HCT116 (cell line): ENCODE measurements at regions not wholly inside any gene's neighbourhood (a gene's known extent, or its start where the extent isn't known, plus 50 kb on each side); places are given as distances from the start of the nearest gene placed in this dataset.
"Not testable (repeated sequence)": the region's sequence is repeated elsewhere in the genome, so short reads cannot be mapped to it uniquely, and the experiment has no call there.

Experiments used
- ATAC-seq: fragments of 200-7000 bp; cut with Tn5 transposase; 2 replicates; pipeline ENCODE4 v1.9.1; 2020; ENCODE audit warnings: mild to moderate bottlenecking, moderate library complexity
- BruUV-seq: library from RNA; stranded (reverse); fragments of 400-500 nt; replicated peaks from 2 replicates; lab custom pipeline; 2021; lab: Mats Ljungman, UMichigan
- CTCF ChIA-PET: fragments of 300-600 bp; sonication (Branson Sonifier 250); formaldehyde crosslinking; loops from one replicate; lab custom pipeline; 2021; ENCODE audit warnings: antibody characterized with exemption; lab: Charles Lee
- POLR2A ChIA-PET: fragments of 300-600, 350-600 bp; sonication (Branson Sonifier 250); formaldehyde crosslinking; loops from one replicate; lab custom pipeline; 2021; ENCODE audit warnings: antibody characterized with exemption; lab: Charles Lee
- RAD21 ChIA-PET, 2 experiments: fragments of 300-600 bp; sonication (Branson Sonifier 250); formaldehyde crosslinking; loops; one replicate each; lab custom pipeline; 2023; ENCODE audit warnings: low total read pairs in 2 of 2; ENCODE audit not compliant: uncharacterized antibody in 2 of 2, unreplicated experiment in 2 of 2, low non-redundant PET in 1 of 2; lab: Charles Lee
- DNase-seq: peaks from one replicate; pipeline ENCODE4 v3.0.0-alpha.2; 2010; ENCODE audit warnings: low read depth, low spot score
- H2AFZ ChIP-seq: fragments of 200-600 bp; shearing (Covaris generic), sonication (generic); 2 replicates; pipeline ENCODE4 v1.6.1; 2017; ENCODE audit warnings: low read depth, mixed run types, mixed read lengths, antibody characterized with exemption, low read length; ENCODE audit not compliant: poor library complexity, severe bottlenecking
- H3K27ac ChIP-seq: 2 replicates; pipeline ENCODE4 v1.5.1; 2012; ENCODE audit warnings: low read depth, low read length
- H3K27me3 ChIP-seq: fragments of 200-600 bp; sonication (generic); 2 replicates; pipeline ENCODE4 v1.6.1; 2016; ENCODE audit warnings: mixed run types, low read length, mixed read lengths; ENCODE audit not compliant: insufficient read depth
- H3K36me3 ChIP-seq, 2 experiments: fragments of 200-500 bp in 1 of 2; fragments of 200-600 bp in 1 of 2; sonication (Bioruptor generic) in 1 of 2; sonication (generic) in 1 of 2; 2 replicates each; pipeline versions ENCODE4 v1.5.1 to v1.6.1; 2014 to 2016; ENCODE audit warnings: low read length in 2 of 2, inconsistent platforms in 1 of 2, mixed read lengths in 1 of 2, mixed run types in 1 of 2; ENCODE audit not compliant: insufficient read depth in 2 of 2, control insufficient read depth in 1 of 2
- H3K4me1 ChIP-seq, 2 experiments: fragments of 200-600 bp in 1 of 2; sonication (generic) in 1 of 2; 2 replicates each; pipeline versions ENCODE4 v1.5.1 to v1.6.1; 2012 to 2017; ENCODE audit warnings: low read length in 2 of 2, inconsistent platforms in 1 of 2, mild to moderate bottlenecking in 1 of 2, mixed read lengths in 1 of 2, mixed run types in 1 of 2, moderate library complexity in 1 of 2; ENCODE audit not compliant: insufficient read depth in 2 of 2, control insufficient read depth in 1 of 2
- H3K4me2 ChIP-seq: fragments of 200-600 bp; sonication (generic); 2 replicates; pipeline ENCODE4 v1.6.1; 2017; ENCODE audit warnings: mixed run types, low read length, mixed read lengths
- H3K4me3 ChIP-seq, 2 experiments: fragments of 200-600 bp in 1 of 2; sonication (generic) in 1 of 2; replicated peaks in 1 of 2; 2 replicates each; pipeline ENCODE4 v1.5.1; 2011 to 2016; ENCODE audit warnings: low read length in 2 of 2, control low read depth in 1 of 2, low read depth in 1 of 2, mild to moderate bottlenecking in 1 of 2, mixed read lengths in 1 of 2, mixed run types in 1 of 2
- H3K79me2 ChIP-seq: fragments of 200-600 bp; sonication (generic); 2 replicates; pipeline ENCODE4 v1.6.1; 2017; ENCODE audit warnings: mild to moderate bottlenecking, mixed run types, low read length, moderate library complexity, mixed read lengths; ENCODE audit not compliant: insufficient read depth
- H3K9ac ChIP-seq: fragments of 200-600 bp; sonication (generic); 2 replicates; pipeline ENCODE4 v1.6.1; 2016; ENCODE audit warnings: low read length, mixed read lengths
- H3K9me2 ChIP-seq: fragments of 200-600 bp; sonication (generic), shearing (Covaris generic); 2 replicates; pipeline ENCODE4 v1.6.1; 2017; ENCODE audit warnings: mixed run types, mild to moderate bottlenecking, moderate library complexity; ENCODE audit not compliant: insufficient read depth
- H3K9me3 ChIP-seq, 2 experiments: fragments of 200-500 bp in 1 of 2; fragments of 200-600 bp in 1 of 2; sonication (Bioruptor generic) in 1 of 2; sonication (generic) in 1 of 2; 2 replicates each; pipeline ENCODE4 v1.6.1; 2014 to 2017; ENCODE audit warnings: low read length in 2 of 2, mixed read lengths in 2 of 2, inconsistent platforms in 1 of 2, low read depth in 1 of 2, mild to moderate bottlenecking in 1 of 2, mixed run types in 1 of 2, moderate library complexity in 1 of 2; ENCODE audit not compliant: control insufficient read depth in 1 of 2, insufficient read depth in 1 of 2
- H4K20me1 ChIP-seq: fragments of 200-600 bp; sonication (generic), shearing (Covaris generic); 2 replicates; pipeline ENCODE4 v1.6.1; 2017; ENCODE audit warnings: mixed run types, mild to moderate bottlenecking, moderate library complexity; ENCODE audit not compliant: insufficient read depth
- RAD21 ChIP-seq: IDR thresholded peaks from 2 replicates; pipeline ENCODE4 v1.6.1; 2012; ENCODE audit warnings: low read depth, mild to moderate bottlenecking
- intact Hi-C: fragments of 100-400 bp; cut with micrococcal nuclease; formaldehyde crosslinking; loops from 2 replicates; pipeline ENCODE4 v1.10.0; 2022
- TF ChIP-seq, protein P1 (sequence below): IDR thresholded peaks from 2 replicates; pipeline ENCODE4 v1.6.1; 2012; ENCODE audit warnings: low read depth

- no peak overlapping the region for H3K9ac ChIP-seq
- H3K79me2 ChIP-seq = no peaks in the 10 kb centered on the region
- H3K4me3 ChIP-seq = no peak overlapping the region
- H3K4me1 ChIP-seq = no peaks in the 10 kb centered on the region
- BruUV-seq = no TSS peak
- H2AFZ ChIP-seq = no peak overlapping the region
- intact Hi-C loops = no loop called here
- TF ChIP-seq, protein P1, sequence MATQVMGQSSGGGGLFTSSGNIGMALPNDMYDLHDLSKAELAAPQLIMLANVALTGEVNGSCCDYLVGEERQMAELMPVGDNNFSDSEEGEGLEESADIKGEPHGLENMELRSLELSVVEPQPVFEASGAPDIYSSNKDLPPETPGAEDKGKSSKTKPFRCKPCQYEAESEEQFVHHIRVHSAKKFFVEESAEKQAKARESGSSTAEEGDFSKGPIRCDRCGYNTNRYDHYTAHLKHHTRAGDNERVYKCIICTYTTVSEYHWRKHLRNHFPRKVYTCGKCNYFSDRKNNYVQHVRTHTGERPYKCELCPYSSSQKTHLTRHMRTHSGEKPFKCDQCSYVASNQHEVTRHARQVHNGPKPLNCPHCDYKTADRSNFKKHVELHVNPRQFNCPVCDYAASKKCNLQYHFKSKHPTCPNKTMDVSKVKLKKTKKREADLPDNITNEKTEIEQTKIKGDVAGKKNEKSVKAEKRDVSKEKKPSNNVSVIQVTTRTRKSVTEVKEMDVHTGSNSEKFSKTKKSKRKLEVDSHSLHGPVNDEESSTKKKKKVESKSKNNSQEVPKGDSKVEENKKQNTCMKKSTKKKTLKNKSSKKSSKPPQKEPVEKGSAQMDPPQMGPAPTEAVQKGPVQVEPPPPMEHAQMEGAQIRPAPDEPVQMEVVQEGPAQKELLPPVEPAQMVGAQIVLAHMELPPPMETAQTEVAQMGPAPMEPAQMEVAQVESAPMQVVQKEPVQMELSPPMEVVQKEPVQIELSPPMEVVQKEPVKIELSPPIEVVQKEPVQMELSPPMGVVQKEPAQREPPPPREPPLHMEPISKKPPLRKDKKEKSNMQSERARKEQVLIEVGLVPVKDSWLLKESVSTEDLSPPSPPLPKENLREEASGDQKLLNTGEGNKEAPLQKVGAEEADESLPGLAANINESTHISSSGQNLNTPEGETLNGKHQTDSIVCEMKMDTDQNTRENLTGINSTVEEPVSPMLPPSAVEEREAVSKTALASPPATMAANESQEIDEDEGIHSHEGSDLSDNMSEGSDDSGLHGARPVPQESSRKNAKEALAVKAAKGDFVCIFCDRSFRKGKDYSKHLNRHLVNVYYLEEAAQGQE = no peak
- TF ChIP-seq RAD21 = no peak
- RAD21 ChIA-PET = no interaction called here
- CTCF ChIA-PET = no interaction called here
- H3K4me2 ChIP-seq = no peak overlapping the region
- ATAC-seq (no peak), DNase-seq (no peak)
- no peaks in the 10 kb centered on the region for H3K9me3 ChIP-seq
- no peaks in the 10 kb centered on the region for H3K36me3 ChIP-seq
- POLR2A ChIA-PET = no interaction called here
- no peaks in the 10 kb centered on the region for H4K20me1 ChIP-seq
- H3K27me3 ChIP-seq = 0 out of 2 replicates have a peak, but pooled peaks cover 3% of the 10 kb centered on the region
- H3K27ac ChIP-seq = no peak overlapping the region
- no peaks in the 10 kb centered on the region for H3K9me2 ChIP-seq
Measured at GRCh38 chr20:48019496-48019895, 234.2 kb upstream of the SULF2 start.

GRCh38 chr20:48018851-48019250 lies 233.6 kb upstream of the SULF2 start:
- intact Hi-C loops, POLR2A ChIA-PET, H3K27ac ChIP-seq, CTCF ChIA-PET, H3K4me3 ChIP-seq, H2AFZ ChIP-seq, H3K9me2 ChIP-seq, H3K4me2 ChIP-seq, H3K9me3 ChIP-seq, BruUV-seq, H4K20me1 ChIP-seq, H3K9ac ChIP-seq, H3K27me3 ChIP-seq, H3K4me1 ChIP-seq, ATAC-seq, H3K79me2 ChIP-seq, RAD21 ChIA-PET, H3K36me3 ChIP-seq, DNase-seq: not testable (repeated sequence)
